SK-N-SH (cell line): ENCODE measurements at regions not wholly inside any gene's neighbourhood (a gene's known extent, or its start where the extent isn't known, plus 50 kb on each side); places are given as distances from the start of the nearest gene placed in this dataset.
"Not testable (repeated sequence)": the region's sequence is repeated elsewhere in the genome, so short reads cannot be mapped to it uniquely, and the experiment has no call there.

Experiments used
- CTCF ChIA-PET: fragments of 300-600, 350-600 bp; formaldehyde crosslinking; extraction: SDS; loops from one replicate; lab custom pipeline; 2021; lab: Yijun Ruan, JAX
- POLR2A ChIA-PET: fragments of 350-600 bp; sonication (Branson Sonifier 250); formaldehyde crosslinking; extraction: SDS; loops from one replicate; lab custom pipeline; 2020; ENCODE audit warnings: antibody characterized with exemption, inconsistent platforms; lab: Yijun Ruan, JAX
- DNase-seq: peaks from one replicate; pipeline ENCODE4 v3.0.0; 2012
- H2AFZ ChIP-seq: fragments of 200-600 bp; sonication (generic); 2 replicates; pipeline ENCODE4 v1.8.1; 2016; ENCODE audit warnings: antibody characterized with exemption, mild to moderate bottlenecking, low read depth
- H3F3A ChIP-seq: fragments of 200-600 bp; sonication (generic); replicated peaks from 2 replicates; pipeline ENCODE3; 2016; ENCODE audit warnings: antibody characterized with exemption, mild to moderate bottlenecking; ENCODE audit not compliant: insufficient read depth
- H3K27ac ChIP-seq, 2 experiments: fragments of 200-500 bp in 1 of 2; fragments of 200-600 bp in 1 of 2; sonication (Bioruptor generic) in 1 of 2; sonication (generic), shearing (Covaris generic) in 1 of 2; 2 replicates each; pipeline versions ENCODE4 v1.5.1 to v1.6.1; 2014 to 2016; ENCODE audit warnings: low read depth in 2 of 2, inconsistent platforms in 1 of 2, low read length in 1 of 2, mild to moderate bottlenecking in 1 of 2, mixed read lengths in 1 of 2
- H3K27me3 ChIP-seq: fragments of 200-600 bp; sonication (generic), shearing (Covaris generic); 2 replicates; pipeline ENCODE4 v1.6.1; 2016; ENCODE audit warnings: mixed run types; ENCODE audit not compliant: insufficient read depth
- H3K36me3 ChIP-seq, 2 experiments: fragments of 200-500 bp in 1 of 2; fragments of 200-600 bp in 1 of 2; sonication (Bioruptor generic) in 1 of 2; sonication (generic) in 1 of 2; replicated peaks in 1 of 2; 2 replicates each; pipeline versions ENCODE3 to v1.5.1; 2014 to 2016; ENCODE audit warnings: low read length in 1 of 2, mild to moderate bottlenecking in 1 of 2; ENCODE audit not compliant: insufficient read depth in 2 of 2, control insufficient read depth in 1 of 2
- H3K4me1 ChIP-seq, 2 experiments: fragments of 200-500 bp in 1 of 2; fragments of 200-600 bp in 1 of 2; sonication (Bioruptor generic) in 1 of 2; sonication (generic), shearing (Covaris generic) in 1 of 2; 2 replicates each; pipeline versions ENCODE4 v1.5.1 to v1.6.1; 2014 to 2016; ENCODE audit warnings: low read depth in 1 of 2, low read length in 1 of 2, mixed run types in 1 of 2; ENCODE audit not compliant: insufficient read depth in 2 of 2, control insufficient read depth in 1 of 2
- H3K4me2 ChIP-seq: fragments of 200-600 bp; sonication (generic), shearing (Covaris generic); 2 replicates; pipeline ENCODE4 v1.6.1; 2017; ENCODE audit warnings: mixed run types
- H3K4me3 ChIP-seq, 2 experiments: fragments of 200-500 bp in 1 of 2; fragments of 200-600 bp in 1 of 2; sonication (Bioruptor generic) in 1 of 2; sonication (generic), shearing (Covaris generic) in 1 of 2; 2 replicates each; pipeline versions ENCODE4 v1.5.1 to v1.8.1; 2014 to 2016; ENCODE audit warnings: low read depth in 2 of 2, inconsistent platforms in 1 of 2, low read length in 1 of 2, mild to moderate bottlenecking in 1 of 2, mixed read lengths in 1 of 2, moderate library complexity in 1 of 2
- H3K79me2 ChIP-seq: fragments of 200-600 bp; sonication (generic); 2 replicates; pipeline ENCODE4 v1.8.1; 2017; ENCODE audit warnings: mild to moderate bottlenecking; ENCODE audit not compliant: insufficient read depth
- H3K9ac ChIP-seq: fragments of 200-600 bp; sonication (generic); 2 replicates; pipeline ENCODE4 v1.6.1; 2017; ENCODE audit warnings: mixed run types
- H3K9me2 ChIP-seq: fragments of 200-600 bp; sonication (generic); 2 replicates; pipeline ENCODE4 v1.6.1; 2017; ENCODE audit warnings: mixed run types
- H3K9me3 ChIP-seq: fragments of 200-600 bp; sonication (generic); 2 replicates; pipeline ENCODE4 v1.6.1; 2017; ENCODE audit warnings: mixed run types, mild to moderate bottlenecking, moderate library complexity
- H4K20me1 ChIP-seq: fragments of 200-600 bp; sonication (generic); 2 replicates; pipeline ENCODE4 v1.6.1; 2017; ENCODE audit warnings: mild to moderate bottlenecking, mixed run types; ENCODE audit not compliant: insufficient read depth
- CHD2 ChIP-seq: fragments of 150-350 bp; IDR thresholded peaks from 2 replicates; pipeline ENCODE4 v1.6.1; 2018; ENCODE audit warnings: low read length; ENCODE audit not compliant: partially characterized antibody
- ELF1 ChIP-seq: IDR thresholded peaks from 2 replicates; pipeline ENCODE4 v1.4.0; 2012
- EP300 ChIP-seq, 2 experiments: IDR thresholded peaks; 2 replicates each; pipeline versions ENCODE4 v1.4.0 to v1.6.1; 2012; ENCODE audit warnings: borderline replicate concordance in 1 of 2, low read depth in 1 of 2, low read length in 1 of 2
- FOSL2 ChIP-seq: IDR thresholded peaks from 2 replicates; pipeline ENCODE4 v1.4.0; 2012; ENCODE audit warnings: low read depth, mild to moderate bottlenecking, moderate library complexity, borderline replicate concordance
- MXI1 ChIP-seq: IDR thresholded peaks from 2 replicates; pipeline ENCODE4 v1.6.1; 2012; ENCODE audit warnings: mild to moderate bottlenecking, low read depth, low read length, improper control_type of control experiment
- NRF1 ChIP-seq: IDR thresholded peaks from 2 replicates; pipeline ENCODE4 v1.6.1; 2012; ENCODE audit warnings: low read depth, mild to moderate bottlenecking, low read length
- PBX3 ChIP-seq: IDR thresholded peaks from 2 replicates; pipeline ENCODE4; 2012
- POLR2AphosphoS5 ChIP-seq: IDR thresholded peaks from 2 replicates; pipeline ENCODE4 v1.6.1; 2012; ENCODE audit warnings: low read depth, low read length
- RCOR1 ChIP-seq: fragments of 150-350 bp; IDR thresholded peaks from 2 replicates; pipeline ENCODE4 v1.6.1; 2017; ENCODE audit warnings: antibody characterized with exemption, low read length
- RXRA ChIP-seq: IDR thresholded peaks from 2 replicates; pipeline ENCODE4 v1.4.0; 2012; ENCODE audit warnings: low read depth, mild to moderate bottlenecking, borderline replicate concordance
- TAF1 ChIP-seq: IDR thresholded peaks from 2 replicates; pipeline ENCODE4 v1.6.1; 2012; ENCODE audit warnings: low read depth, mild to moderate bottlenecking, low read length, moderate library complexity, borderline replicate concordance
- USF1 ChIP-seq: IDR thresholded peaks from 2 replicates; pipeline ENCODE4 v1.4.0; 2012; ENCODE audit warnings: low read depth, borderline replicate concordance
- WGBS: methylation state at CpG from one replicate; pipeline ENCODE4 v1.1.6; 2017; ENCODE audit warnings: low lambda C conversion rate; 5-methylcytosine and 5-hydroxymethylcytosine counted together

GRCh38 chr12:105888696-105889095 is 250.1 kb downstream of the NUAK1 start:
- no peak overlapping the region for H3K27ac ChIP-seq
- WGBS: 64% methylated on average over 4 of the region's 4 CpGs
- ChIA-PET POLR2A (no interaction called here), CTCF (no interaction called here)
- H3K9me3 ChIP-seq: 0 out of 2 replicates have a peak, but pooled peaks cover 3% of the 10 kb centered on the region
- no peak overlapping the region for H3K4me3 ChIP-seq
- H3K27me3 ChIP-seq: no peaks in the 10 kb centered on the region
- DNase-seq: no peak
- no peaks in the 10 kb centered on the region for H3F3A ChIP-seq
- no peaks in the 10 kb centered on the region for H3K9me2 ChIP-seq
- TF ChIP-seq FOSL2 (no peak), MXI1 (no peak), POLR2AphosphoS5 (no peak), USF1 (no peak), TAF1 (no peak)
- TF ChIP-seq, all 33 proteins: peak for 0
- H3K36me3 ChIP-seq: no peaks in the 10 kb centered on the region
- H3K4me1 ChIP-seq: no peaks in the 10 kb centered on the region
- H3K79me2 ChIP-seq: no peaks in the 10 kb centered on the region
- H3K4me2 ChIP-seq: no peak overlapping the region
- H4K20me1 ChIP-seq: no peaks in the 10 kb centered on the region
- no peak overlapping the region for H3K9ac ChIP-seq
- H2AFZ ChIP-seq: no peak overlapping the region

- no peaks in the 10 kb centered on the region for H3K9me2 ChIP-seq
- peak; percentile 61; the same call in 1 of the 2 replicates for TF ChIP-seq RCOR1
- peak in 1 of 2 experiments; percentile 55; a peak in 1 of 4 replicates for TF ChIP-seq EP300 (IDR thresholded peaks at IDR 0.05; ENCODE audit: borderline replicate concordance in 1 of 2, low read depth in 1 of 2, low read length in 1 of 2)
- TF ChIP-seq NRF1: no peak
- no peak for TF ChIP-seq RXRA
- TF ChIP-seq CHD2: no peak
- no peak for TF ChIP-seq PBX3
- no peak for TF ChIP-seq ELF1
- TF ChIP-seq, all 33 proteins: peak for 2
- Histone ChIP-seq H3K9ac (no peak overlapping the region), H3K4me3 (no peak overlapping the region), H3F3A (no peaks in the 10 kb centered on the region), H3K36me3 (no peaks in the 10 kb centered on the region), H3K4me2 (no peak overlapping the region), H2AFZ (no peak overlapping the region), H3K79me2 (no peaks in the 10 kb centered on the region), H4K20me1 (no peaks in the 10 kb centered on the region), H3K27me3 (no peaks in the 10 kb centered on the region), H3K9me3 (no peaks in the 10 kb centered on the region), H3K4me1 (no peaks in the 10 kb centered on the region), H3K27ac (no peak overlapping the region)
- DNase-seq: peak; percentile 23
- 45% methylated on average over 4 of the region's 4 CpGs for WGBS
- ChIA-PET POLR2A (no interaction called here), CTCF (no interaction called here)
Observed at GRCh38 chr12:105892362-105892910, 246.3 kb downstream of the NUAK1 start.

- H3K9ac ChIP-seq, H3K27ac ChIP-seq, H3K9me2 ChIP-seq, POLR2A ChIA-PET, H3K4me1 ChIP-seq, H2AFZ ChIP-seq, H3K4me2 ChIP-seq, H3K4me3 ChIP-seq, H3K79me2 ChIP-seq, H3F3A ChIP-seq, H3K36me3 ChIP-seq, H4K20me1 ChIP-seq, H3K9me3 ChIP-seq, CTCF ChIA-PET, DNase-seq, H3K27me3 ChIP-seq: not testable (repeated sequence)
- 74% methylated on average over 10 of the region's 10 CpGs for WGBS
Observed at GRCh38 chr12:105895197-105895832, 243.4 kb downstream of the NUAK1 start.
